Mesenchymal stem cell (in vitro differentiated cells and primary cell): ENCODE measurements at regions not wholly inside any gene's neighbourhood (a gene's known extent, or its start where the extent isn't known, plus 50 kb on each side); places are given as distances from the start of the nearest gene placed in this dataset.

Experiments
- DNase-seq: peaks from one replicate; pipeline ENCODE4 v3.0.0-alpha.2; 2013
- H2AFZ ChIP-seq: one replicate; pipeline ENCODE4 v1.6.1; 2013; ENCODE audit warnings: low read depth, mild to moderate bottlenecking, control low read depth, inconsistent platforms, low read length, moderate library complexity
- H2AK5ac ChIP-seq: 2 replicates; pipeline ENCODE4 v1.6.1; 2013; ENCODE audit warnings: low read length, moderate library complexity, mild to moderate bottlenecking, inconsistent platforms; ENCODE audit not compliant: severe bottlenecking
- H2BK120ac ChIP-seq: one replicate; pipeline ENCODE4 v1.6.1; 2013; ENCODE audit warnings: low read depth, mild to moderate bottlenecking, inconsistent platforms, low read length, moderate library complexity
- H2BK12ac ChIP-seq, 2 experiments: one replicate each; pipeline ENCODE4 v1.6.1; 2013; ENCODE audit warnings: inconsistent platforms in 2 of 2, low read length in 2 of 2, mild to moderate bottlenecking in 2 of 2, moderate library complexity in 2 of 2, control low read depth in 1 of 2
- H2BK15ac ChIP-seq: one replicate; pipeline ENCODE4 v1.6.1; 2013; ENCODE audit warnings: mild to moderate bottlenecking, low read depth, inconsistent platforms; ENCODE audit not compliant: poor library complexity, severe bottlenecking
- H2BK5ac ChIP-seq: 2 replicates; pipeline ENCODE4 v1.6.1; 2013; ENCODE audit warnings: low read depth, mild to moderate bottlenecking, low read length, control low read depth, inconsistent platforms; ENCODE audit not compliant: poor library complexity, severe bottlenecking
- H3K14ac ChIP-seq, 2 experiments: one replicate each; pipeline ENCODE4 v1.6.1; 2013; ENCODE audit warnings: inconsistent platforms in 2 of 2, low read length in 2 of 2, control low read depth in 1 of 2, mild to moderate bottlenecking in 1 of 2, moderate library complexity in 1 of 2
- H3K18ac ChIP-seq, 2 experiments: one replicate each; pipeline ENCODE4 v1.6.1; 2013; ENCODE audit warnings: inconsistent platforms in 2 of 2, low read length in 2 of 2, control low read depth in 1 of 2, low read depth in 1 of 2, mild to moderate bottlenecking in 1 of 2
- H3K23ac ChIP-seq, 2 experiments: one replicate each; pipeline ENCODE4 v1.6.1; 2013; ENCODE audit warnings: inconsistent platforms in 2 of 2, low read length in 2 of 2, mild to moderate bottlenecking in 2 of 2, moderate library complexity in 2 of 2, control low read depth in 1 of 2
- H3K27ac ChIP-seq: 2 replicates; pipeline ENCODE4 v1.5.1; 2013; ENCODE audit warnings: mild to moderate bottlenecking, moderate library complexity, low read length, control low read depth, inconsistent platforms; ENCODE audit not compliant: poor library complexity, severe bottlenecking
- H3K27me3 ChIP-seq, 2 experiments: 2 replicates each; pipeline versions ENCODE4 v1.6.1 to v1.7.0; 2013; ENCODE audit warnings: low read length in 2 of 2, mild to moderate bottlenecking in 2 of 2, moderate library complexity in 2 of 2, control low read depth in 1 of 2, inconsistent platforms in 1 of 2; ENCODE audit not compliant: control insufficient read depth in 1 of 2, insufficient read depth in 1 of 2
- H3K36me3 ChIP-seq, 2 experiments: 2 replicates each; pipeline versions ENCODE4 v1.6.1 to v1.7.0; 2013; ENCODE audit warnings: low read length in 2 of 2, control low read depth in 1 of 2, inconsistent platforms in 1 of 2, low read depth in 1 of 2, mild to moderate bottlenecking in 1 of 2; ENCODE audit not compliant: insufficient read depth in 2 of 2, control insufficient read depth in 1 of 2
- H3K4ac ChIP-seq, 2 experiments: one replicate each; pipeline ENCODE4 v1.6.1; 2013; ENCODE audit warnings: inconsistent platforms in 2 of 2, low read length in 2 of 2, mild to moderate bottlenecking in 2 of 2, moderate library complexity in 2 of 2, control low read depth in 1 of 2, low read depth in 1 of 2
- H3K4me1 ChIP-seq: 2 replicates; pipeline ENCODE4 v1.6.1; 2013; ENCODE audit warnings: low read depth, low read length, control low read depth; ENCODE audit not compliant: control insufficient read depth, insufficient read depth
- H3K4me2 ChIP-seq: 2 replicates; pipeline ENCODE4 v1.6.1; 2013; ENCODE audit warnings: low read length, mild to moderate bottlenecking, inconsistent platforms; ENCODE audit not compliant: poor library complexity, severe bottlenecking
- H3K4me3 ChIP-seq, 2 experiments: 2 replicates each; pipeline versions ENCODE4 v1.5.1 to v1.7.0; 2013; ENCODE audit warnings: low read length in 2 of 2, mild to moderate bottlenecking in 2 of 2, control low read depth in 1 of 2, low read depth in 1 of 2; ENCODE audit not compliant: insufficient read depth in 1 of 2
- H3K79me1 ChIP-seq: replicated peaks from 2 replicates; pipeline ENCODE4 v1.6.1; 2013; ENCODE audit warnings: mild to moderate bottlenecking, control low read depth, low read length, inconsistent platforms; ENCODE audit not compliant: poor library complexity, severe bottlenecking
- H3K9ac ChIP-seq: 2 replicates; pipeline ENCODE4 v1.7.0; 2013; ENCODE audit warnings: mild to moderate bottlenecking, low read length, moderate library complexity
- H3K9me3 ChIP-seq: 2 replicates; pipeline ENCODE4 v1.7.0; 2013; ENCODE audit warnings: mild to moderate bottlenecking, low read length; ENCODE audit not compliant: control insufficient read depth
- H4K8ac ChIP-seq: one replicate; pipeline ENCODE4 v1.6.1; 2013; ENCODE audit warnings: inconsistent platforms, mild to moderate bottlenecking, low read length, moderate library complexity
- H4K91ac ChIP-seq: one replicate; pipeline ENCODE4 v1.6.1; 2013; ENCODE audit warnings: mild to moderate bottlenecking, low read length, inconsistent platforms
- WGBS: methylation state at CpG from one replicate; pipeline ENCODE4 v1.1.7; 2013; ENCODE audit warnings: mixed read lengths; 5-methylcytosine and 5-hydroxymethylcytosine counted together

DNA sequence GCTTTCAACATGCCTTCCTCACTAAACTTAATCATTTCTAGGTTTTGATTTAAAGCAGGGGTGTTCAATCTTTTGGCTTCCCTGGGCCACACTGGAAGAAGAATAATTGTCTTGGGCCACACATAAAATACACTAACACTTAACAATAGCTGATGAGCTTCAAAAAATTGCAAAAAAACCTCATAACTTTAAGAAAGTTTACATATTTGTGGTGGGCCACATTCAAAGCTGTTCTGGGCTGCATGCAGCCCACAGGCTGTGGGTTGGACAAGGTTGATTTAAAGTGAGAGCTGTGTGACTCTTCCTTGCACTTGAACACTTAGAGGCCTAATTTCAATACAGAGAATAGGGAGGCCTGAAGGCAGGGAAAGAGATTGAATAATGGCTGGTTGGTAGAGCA, 598.3 kb downstream of the EFNA5 start:
- Histone ChIP-seq H3K9ac (no peak overlapping the region), H3K18ac (no peak overlapping the region), H3K23ac (no peak overlapping the region), H2AK5ac (no peak overlapping the region), H3K14ac (no peak overlapping the region), H4K91ac (no peak overlapping the region), H2BK15ac (no peak overlapping the region), H3K27me3 (no peaks in the 10 kb centered on the region), H4K8ac (no peak overlapping the region), H2BK5ac (no peak overlapping the region), H2BK12ac (no peak overlapping the region), H3K4me2 (no peak overlapping the region), H3K36me3 (no peaks in the 10 kb centered on the region), H3K79me1 (no peaks in the 10 kb centered on the region), H2AFZ (no peak overlapping the region), H2BK120ac (no peak overlapping the region), H3K4ac (no peak overlapping the region), H3K4me1 (no peaks in the 10 kb centered on the region), H3K9me3 (peaks cover 16% of the 10 kb centered on the region), H3K27ac (no peak overlapping the region), H3K4me3 (no peak overlapping the region)
- peak; percentile 76 for DNase-seq

DNA sequence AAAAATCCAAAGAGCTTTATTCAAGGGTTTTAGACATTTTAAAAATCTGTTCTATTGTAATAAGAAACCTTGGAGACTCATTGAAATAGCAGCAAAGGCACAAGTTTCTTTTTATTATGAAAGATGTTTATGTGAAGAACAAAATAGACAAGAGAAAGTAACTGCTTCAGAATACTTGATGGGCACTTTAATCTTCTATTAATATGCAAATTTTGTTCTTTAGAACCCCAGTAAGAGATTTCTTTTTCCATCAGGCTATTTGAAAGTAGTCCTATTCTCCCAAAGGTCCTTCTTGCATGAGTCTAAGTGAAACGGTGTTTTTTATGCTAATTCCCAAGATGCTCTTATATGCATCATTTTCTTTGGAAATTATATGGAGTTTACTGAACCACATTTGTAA, 602.0 kb downstream of the EFNA5 start:
- H2BK5ac ChIP-seq, result no peak overlapping the region
- H3K4me1 ChIP-seq, result no peaks in the 10 kb centered on the region
- no peak overlapping the region for H3K9ac ChIP-seq
- H2AFZ ChIP-seq, result no peak overlapping the region
- DNase-seq, result no peak
- no peaks in the 10 kb centered on the region for H3K36me3 ChIP-seq
- no peaks in the 10 kb centered on the region for H3K79me1 ChIP-seq
- H3K27me3 ChIP-seq, result no peaks in the 10 kb centered on the region
- H2AK5ac ChIP-seq, result no peak overlapping the region
- H3K14ac ChIP-seq, result no peak overlapping the region
- no peak overlapping the region for H2BK120ac ChIP-seq
- H4K91ac ChIP-seq, result no peak overlapping the region
- no peak overlapping the region for H3K4me3 ChIP-seq
- no peak overlapping the region for H3K18ac ChIP-seq
- H3K4ac ChIP-seq, result no peak overlapping the region
- H2BK15ac ChIP-seq, result no peak overlapping the region
- WGBS, result no CpG with 5 or more reads among the region's 1 CpG
- no peak overlapping the region for H2BK12ac ChIP-seq
- H4K8ac ChIP-seq, result no peak overlapping the region
- no peak overlapping the region for H3K4me2 ChIP-seq
- peaks cover 16% of the 10 kb centered on the region for H3K9me3 ChIP-seq
- no peak overlapping the region for H3K23ac ChIP-seq
- no peak overlapping the region for H3K27ac ChIP-seq

DNA sequence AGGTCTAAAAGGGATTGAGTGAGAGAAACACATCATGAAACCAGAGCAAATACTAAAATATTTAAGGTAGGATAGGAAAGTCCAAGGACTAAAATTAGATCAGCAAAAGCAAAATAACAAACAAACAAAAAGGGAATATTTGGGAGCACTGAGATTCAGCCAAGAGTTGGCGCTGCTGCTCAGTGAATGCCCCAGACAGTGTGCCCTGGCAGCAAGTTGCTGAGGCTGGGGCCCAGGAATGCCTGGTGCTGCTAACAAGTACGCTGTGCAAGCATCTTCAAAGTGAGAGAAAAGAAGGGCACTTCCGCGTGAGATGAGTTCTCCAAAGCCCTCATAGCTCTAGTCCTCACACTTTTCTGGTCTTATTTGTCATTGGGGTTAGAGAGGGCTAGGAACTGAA, 603.3 kb downstream of the EFNA5 start:
- no peak overlapping the region for H3K4ac ChIP-seq
- 71% methylated on average over 2 of the region's 4 CpGs for WGBS
- H2BK120ac ChIP-seq, result no peak overlapping the region
- H3K4me1 ChIP-seq, result no peaks in the 10 kb centered on the region
- H3K27me3 ChIP-seq, result no peaks in the 10 kb centered on the region
- H4K91ac ChIP-seq, result no peak overlapping the region
- no peak overlapping the region for H2AK5ac ChIP-seq
- no peak overlapping the region for H3K18ac ChIP-seq
- H2BK15ac ChIP-seq, result no peak overlapping the region
- H3K23ac ChIP-seq, result no peak overlapping the region
- H3K9me3 ChIP-seq, result peaks cover 16% of the 10 kb centered on the region
- H3K36me3 ChIP-seq, result no peaks in the 10 kb centered on the region
- no peak overlapping the region for H2AFZ ChIP-seq
- no peaks in the 10 kb centered on the region for H3K79me1 ChIP-seq
- no peak overlapping the region for H4K8ac ChIP-seq
- H3K14ac ChIP-seq, result no peak overlapping the region
- H3K4me2 ChIP-seq, result no peak overlapping the region
- H3K4me3 ChIP-seq, result no peak overlapping the region
- no peak overlapping the region for H3K9ac ChIP-seq
- no peak overlapping the region for H2BK12ac ChIP-seq
- H3K27ac ChIP-seq, result no peak overlapping the region
- DNase-seq, result no peak
- H2BK5ac ChIP-seq, result no peak overlapping the region

DNA sequence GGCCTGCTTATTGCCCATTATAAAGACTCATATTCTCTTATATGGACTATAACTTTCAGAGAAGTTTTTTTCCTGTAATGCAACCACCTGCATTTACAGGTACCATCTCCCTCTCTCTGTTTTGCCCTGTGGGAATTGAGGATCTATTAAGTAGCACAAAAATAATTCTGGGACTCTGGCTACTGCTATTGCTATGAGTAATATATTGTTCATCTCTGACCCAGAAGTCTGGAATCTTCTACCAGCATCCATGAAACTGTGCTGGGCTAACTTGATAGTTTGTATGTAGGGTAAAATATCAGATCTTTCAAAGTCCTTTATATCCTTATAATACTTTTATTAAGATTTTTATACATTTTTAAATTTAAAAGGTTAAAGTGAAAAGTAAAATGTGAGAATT, 607.2 kb downstream of the EFNA5 start:
- no peaks in the 10 kb centered on the region for H3K36me3 ChIP-seq
- no peak overlapping the region for H3K23ac ChIP-seq
- no peak overlapping the region for H3K18ac ChIP-seq
- no peaks in the 10 kb centered on the region for H3K9me3 ChIP-seq
- no peaks in the 10 kb centered on the region for H3K79me1 ChIP-seq
- H2BK12ac ChIP-seq, result no peak overlapping the region
- no peak overlapping the region for H2BK120ac ChIP-seq
- H3K27me3 ChIP-seq, result no peaks in the 10 kb centered on the region
- H3K4ac ChIP-seq, result no peak overlapping the region
- H3K4me2 ChIP-seq, result no peak overlapping the region
- no peak overlapping the region for H4K91ac ChIP-seq
- no peak overlapping the region for H3K14ac ChIP-seq
- no peaks in the 10 kb centered on the region for H3K4me1 ChIP-seq
- no peak overlapping the region for H3K4me3 ChIP-seq
- no peak overlapping the region for H3K9ac ChIP-seq
- no peak overlapping the region for H3K27ac ChIP-seq
- no peak overlapping the region for H2BK15ac ChIP-seq
- no peak overlapping the region for H2BK5ac ChIP-seq
- no peak for DNase-seq
- no peak overlapping the region for H2AK5ac ChIP-seq
- H2AFZ ChIP-seq, result no peak overlapping the region
- H4K8ac ChIP-seq, result no peak overlapping the region
